GM12878 (cell line): ENCODE measurements at regions not wholly inside any gene's neighbourhood (a gene's known extent, or its start where the extent isn't known, plus 50 kb on each side); places are given as distances from the start of the nearest gene placed in this dataset.

ENCODE experiments used
- BRCA1 ChIP-seq: IDR thresholded peaks from 2 replicates; pipeline ENCODE4 v1.6.1; 2011; ENCODE audit warnings: low read depth, low read length, improper control_type of control experiment
- CHD2 ChIP-seq: IDR thresholded peaks from 2 replicates; pipeline ENCODE4 v1.6.1; 2011; ENCODE audit warnings: low read depth, low read length, improper control_type of control experiment, borderline replicate concordance
- GABPA ChIP-seq: IDR thresholded peaks from 2 replicates; pipeline ENCODE4 v1.6.1; 2014; ENCODE audit warnings: antibody characterized with exemption, low read depth, mild to moderate bottlenecking, inconsistent platforms
- HDAC2 ChIP-seq: fragments of 200-600 bp; sonication (generic); IDR thresholded peaks from 2 replicates; pipeline ENCODE4 v1.6.1; 2017
- KDM1A ChIP-seq: fragments of 200-600 bp; sonication (generic); IDR thresholded peaks from 2 replicates; pipeline ENCODE4 v1.6.1; 2016; ENCODE audit warnings: borderline replicate concordance
- MTA3 ChIP-seq: IDR thresholded peaks from 2 replicates; pipeline ENCODE4 v1.6.1; 2012; ENCODE audit warnings: low read length, inconsistent platforms, borderline replicate concordance
- PBX3 ChIP-seq: IDR thresholded peaks from 2 replicates; pipeline ENCODE4 v1.6.1; 2011; ENCODE audit warnings: mild to moderate bottlenecking, low read depth, low read length, moderate library complexity; ENCODE audit not compliant: insufficient replicate concordance
- POLR2A ChIP-seq: IDR thresholded peaks from 2 replicates; pipeline ENCODE4 v1.6.1; 2011; ENCODE audit warnings: low read depth, mild to moderate bottlenecking, low read length
- RAD21 ChIP-seq: IDR thresholded peaks from 2 replicates; pipeline ENCODE4 v1.6.1; 2011; ENCODE audit warnings: mild to moderate bottlenecking, low read depth, low read length, moderate library complexity; ENCODE audit not compliant: insufficient read depth
- TCF3 ChIP-seq: IDR thresholded peaks from 2 replicates; pipeline ENCODE4 v1.6.1; 2012; ENCODE audit warnings: low read depth, mild to moderate bottlenecking, low read length, borderline replicate concordance; ENCODE audit not compliant: insufficient read depth
- TCF7 ChIP-seq: IDR thresholded peaks from 2 replicates; pipeline ENCODE4 v1.6.1; 2014; ENCODE audit warnings: antibody characterized with exemption, borderline replicate concordance
- ZNF384 ChIP-seq: IDR thresholded peaks from 2 replicates; pipeline ENCODE4 v1.6.1; 2012; ENCODE audit warnings: low read depth, mild to moderate bottlenecking, low read length, improper control_type of control experiment, borderline replicate concordance
- TF ChIP-seq, protein P1 (sequence below), 3 experiments: IDR thresholded peaks in 2 of 3; conservative IDR thresholded peaks in 1 of 3; 2 replicates each; pipeline ENCODE4 v1.5.1; 2011; ENCODE audit warnings: low read depth in 3 of 3, low read length in 3 of 3, mild to moderate bottlenecking in 3 of 3, control low read depth in 2 of 3, moderate library complexity in 2 of 3, inconsistent platforms in 1 of 3, mixed read lengths in 1 of 3; ENCODE audit not compliant: control insufficient read depth in 2 of 3, insufficient read depth in 1 of 3; ENCODE audit errors: extremely low read depth in 1 of 3

DNA sequence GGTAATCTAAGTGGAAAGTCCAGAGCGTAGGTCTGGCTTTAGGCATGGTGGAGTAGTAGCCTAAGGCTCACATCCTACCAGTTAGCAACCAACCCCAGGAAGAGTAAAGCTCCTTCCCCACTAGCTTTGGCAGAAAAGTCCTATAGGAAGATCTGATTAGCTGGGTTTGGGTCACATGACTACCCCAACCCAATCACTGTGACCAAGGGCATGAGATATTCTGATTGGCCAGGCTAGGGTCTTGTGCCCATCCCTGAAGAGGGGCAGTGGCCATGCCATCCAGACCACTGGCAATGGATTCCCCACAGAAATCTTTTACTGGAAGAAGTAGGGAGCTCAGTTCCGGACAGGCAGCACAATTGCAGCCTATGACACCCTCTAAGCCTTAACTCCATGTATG is 58.6 kb upstream of the CD34 start:
- no peak for TF ChIP-seq KDM1A
- no peak for TF ChIP-seq PBX3
- TF ChIP-seq CHD2 = no peak
- TF ChIP-seq ZNF384 = no peak
- TF ChIP-seq TCF3 = no peak
- no peak for TF ChIP-seq HDAC2
- TF ChIP-seq, protein P1, sequence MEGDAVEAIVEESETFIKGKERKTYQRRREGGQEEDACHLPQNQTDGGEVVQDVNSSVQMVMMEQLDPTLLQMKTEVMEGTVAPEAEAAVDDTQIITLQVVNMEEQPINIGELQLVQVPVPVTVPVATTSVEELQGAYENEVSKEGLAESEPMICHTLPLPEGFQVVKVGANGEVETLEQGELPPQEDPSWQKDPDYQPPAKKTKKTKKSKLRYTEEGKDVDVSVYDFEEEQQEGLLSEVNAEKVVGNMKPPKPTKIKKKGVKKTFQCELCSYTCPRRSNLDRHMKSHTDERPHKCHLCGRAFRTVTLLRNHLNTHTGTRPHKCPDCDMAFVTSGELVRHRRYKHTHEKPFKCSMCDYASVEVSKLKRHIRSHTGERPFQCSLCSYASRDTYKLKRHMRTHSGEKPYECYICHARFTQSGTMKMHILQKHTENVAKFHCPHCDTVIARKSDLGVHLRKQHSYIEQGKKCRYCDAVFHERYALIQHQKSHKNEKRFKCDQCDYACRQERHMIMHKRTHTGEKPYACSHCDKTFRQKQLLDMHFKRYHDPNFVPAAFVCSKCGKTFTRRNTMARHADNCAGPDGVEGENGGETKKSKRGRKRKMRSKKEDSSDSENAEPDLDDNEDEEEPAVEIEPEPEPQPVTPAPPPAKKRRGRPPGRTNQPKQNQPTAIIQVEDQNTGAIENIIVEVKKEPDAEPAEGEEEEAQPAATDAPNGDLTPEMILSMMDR (IDR thresholded peaks at IDR 0.05 in 2 of 3, conservative IDR thresholded peaks at IDR 0.05 in 1 of 3; ENCODE audit: control insufficient read depth in 2 of 3, extremely low read depth in 1 of 3, insufficient read depth in 1 of 3, low read depth in 3 of 3, low read length in 3 of 3) = no peak
- TF ChIP-seq POLR2A = no peak
- TF ChIP-seq TCF7 = no peak
- TF ChIP-seq GABPA = no peak
- TF ChIP-seq RAD21 = no peak
- TF ChIP-seq BRCA1 = no peak
- no peak for TF ChIP-seq MTA3
